Activated naive CD8-positive, alpha-beta T cell treated with anti-CD3 and anti-CD28 coated beads for 36 hours (primary cell): ENCODE measurements at regions not wholly inside any gene's neighbourhood (a gene's known extent, or its start where the extent isn't known, plus 50 kb on each side); places are given as distances from the start of the nearest gene placed in this dataset.

Experiments
- DNase-seq: peaks from one replicate; pipeline ENCODE4 v3.0.0; 2021
- H3K27ac Mint-ChIP-seq: one replicate; pipeline ENCODE4 v1.8.0; 2022; ENCODE audit warnings: mild to moderate bottlenecking, moderate library complexity, mixed read lengths
- H3K27me3 Mint-ChIP-seq: one replicate; pipeline ENCODE4 v1.8.0; 2022; ENCODE audit warnings: mild to moderate bottlenecking, mixed read lengths
- H3K36me3 Mint-ChIP-seq: one replicate; pipeline ENCODE4 v1.8.0; 2021; ENCODE audit warnings: mild to moderate bottlenecking, mixed read lengths
- H3K4me1 Mint-ChIP-seq: one replicate; pipeline ENCODE4 v1.8.0; 2021; ENCODE audit warnings: mixed read lengths
- H3K4me3 Mint-ChIP-seq: one replicate; pipeline ENCODE4 v1.8.0; 2022; ENCODE audit warnings: mild to moderate bottlenecking, moderate library complexity, mixed read lengths
- H3K9me3 Mint-ChIP-seq: one replicate; pipeline ENCODE4 v1.8.0; 2022; ENCODE audit warnings: mixed read lengths

- peaks cover 9% of the 10 kb centered on the region for H3K27me3 Mint-ChIP-seq
- DNase-seq = no peak
- no peak overlapping the region for H3K27ac Mint-ChIP-seq
- H3K9me3 Mint-ChIP-seq = no peaks in the 10 kb centered on the region
- no peaks in the 10 kb centered on the region for H3K4me1 Mint-ChIP-seq
- H3K4me3 Mint-ChIP-seq = no peak overlapping the region
- no peaks in the 10 kb centered on the region for H3K36me3 Mint-ChIP-seq
Measured at GRCh38 chr2:18104595-18105224, 226.2 kb downstream of the KCNS3 start.

- no peak for DNase-seq
- no peak overlapping the region for H3K4me3 Mint-ChIP-seq
- no peak overlapping the region for H3K27ac Mint-ChIP-seq
- no peaks in the 10 kb centered on the region for H3K9me3 Mint-ChIP-seq
- no peaks in the 10 kb centered on the region for H3K36me3 Mint-ChIP-seq
- no peaks in the 10 kb centered on the region for H3K27me3 Mint-ChIP-seq
- no peaks in the 10 kb centered on the region for H3K4me1 Mint-ChIP-seq
Measured at GRCh38 chr2:18096836-18097405, 218.5 kb downstream of the KCNS3 start.

GRCh38 chr2:18094277-18094676, 215.8 kb downstream of the KCNS3 start:
- Mint-ChIP-seq H3K27me3 (no peaks in the 10 kb centered on the region), H3K4me1 (no peaks in the 10 kb centered on the region), H3K9me3 (no peaks in the 10 kb centered on the region), H3K27ac (no peak overlapping the region), H3K36me3 (no peaks in the 10 kb centered on the region), H3K4me3 (no peak overlapping the region)
- no peak for DNase-seq

DNA sequence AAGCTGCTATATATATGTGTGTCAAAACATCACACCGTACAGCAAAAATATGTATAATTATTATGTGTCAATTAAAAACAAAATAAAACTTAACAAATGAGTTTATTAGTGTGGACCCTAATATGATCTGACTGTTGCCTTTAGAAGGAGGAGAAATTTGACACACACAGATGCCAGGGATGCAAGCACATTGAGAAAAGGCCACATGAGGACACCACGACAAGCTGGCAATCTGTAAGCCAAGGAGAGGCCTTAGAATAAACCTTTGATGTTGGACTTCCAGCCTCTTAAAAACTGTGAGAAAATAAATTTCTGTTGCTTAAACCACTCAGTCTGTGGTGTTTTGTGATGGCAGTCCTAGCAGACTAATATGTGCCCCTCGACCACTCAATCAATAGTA, 214.7 kb downstream of the KCNS3 start:
- H3K27me3 Mint-ChIP-seq = peaks cover 8% of the 10 kb centered on the region
- no peak overlapping the region for H3K27ac Mint-ChIP-seq
- no peaks in the 10 kb centered on the region for H3K9me3 Mint-ChIP-seq
- no peaks in the 10 kb centered on the region for H3K4me1 Mint-ChIP-seq
- H3K36me3 Mint-ChIP-seq = no peaks in the 10 kb centered on the region
- H3K4me3 Mint-ChIP-seq = no peak overlapping the region
- no peak for DNase-seq

GRCh38 chr2:18092760-18093159, 214.3 kb downstream of the KCNS3 start:
- no peak for DNase-seq
- no peaks in the 10 kb centered on the region for H3K9me3 Mint-ChIP-seq
- H3K27ac Mint-ChIP-seq = no peak overlapping the region
- H3K4me1 Mint-ChIP-seq = no peaks in the 10 kb centered on the region
- H3K4me3 Mint-ChIP-seq = no peak overlapping the region
- H3K36me3 Mint-ChIP-seq = no peaks in the 10 kb centered on the region
- peaks cover 11% of the 10 kb centered on the region for H3K27me3 Mint-ChIP-seq

GRCh38 chr2:18085593-18085992, 207.1 kb downstream of the KCNS3 start:
- Mint-ChIP-seq H3K36me3 (no peaks in the 10 kb centered on the region), H3K27ac (no peak overlapping the region), H3K4me1 (no peaks in the 10 kb centered on the region), H3K27me3 (peaks cover 14% of the 10 kb centered on the region), H3K9me3 (peaks cover 4% of the 10 kb centered on the region), H3K4me3 (no peak overlapping the region)
- no peak for DNase-seq

DNA sequence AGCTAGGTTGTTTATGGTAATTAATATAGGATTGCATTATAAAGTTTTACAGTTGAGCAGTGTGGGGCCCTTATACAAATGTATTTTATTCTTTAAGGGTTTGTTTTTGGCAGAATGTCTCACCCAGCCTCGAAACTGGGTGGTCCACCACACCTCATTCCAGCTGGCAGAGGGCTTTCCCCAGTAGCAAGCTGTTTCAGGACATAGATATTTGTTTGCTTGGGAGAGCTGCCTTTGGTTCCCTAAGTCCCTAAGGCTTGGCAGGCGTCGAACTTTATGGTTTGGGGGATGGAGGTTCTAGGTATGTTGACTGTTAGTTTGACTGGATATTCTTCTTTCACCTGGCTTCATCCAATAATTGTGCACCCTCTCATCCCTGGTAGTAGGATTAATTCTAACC, 205.9 kb downstream of the KCNS3 start:
- Mint-ChIP-seq H3K27ac (no peak overlapping the region), H3K4me1 (no peaks in the 10 kb centered on the region), H3K27me3 (peaks cover 14% of the 10 kb centered on the region), H3K9me3 (peaks cover 4% of the 10 kb centered on the region), H3K4me3 (no peak overlapping the region), H3K36me3 (no peaks in the 10 kb centered on the region)
- DNase-seq = no peak

DNA sequence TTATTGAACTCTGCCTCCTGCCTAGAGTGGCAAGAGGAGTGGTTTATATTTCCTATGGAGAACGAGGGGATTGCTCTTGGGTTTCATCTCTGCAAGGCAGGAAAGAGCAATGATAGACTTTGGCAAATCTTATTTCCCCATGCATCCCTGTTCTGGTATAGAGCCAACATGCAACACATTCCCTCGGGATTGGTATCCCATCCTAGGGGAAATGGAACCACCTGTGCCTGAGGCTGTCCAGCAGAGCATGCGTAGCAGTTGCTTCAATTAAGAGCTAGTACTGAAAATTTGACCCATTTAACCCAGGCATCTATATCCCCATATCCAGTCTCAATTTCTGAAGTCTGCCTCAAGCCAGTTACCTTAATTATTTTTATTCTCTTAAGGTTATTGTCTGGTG, 205.3 kb downstream of the KCNS3 start:
- no peak for DNase-seq
- H3K36me3 Mint-ChIP-seq = no peaks in the 10 kb centered on the region
- no peak overlapping the region for H3K27ac Mint-ChIP-seq
- H3K27me3 Mint-ChIP-seq = peaks cover 13% of the 10 kb centered on the region
- H3K4me3 Mint-ChIP-seq = no peak overlapping the region
- peaks cover 4% of the 10 kb centered on the region for H3K9me3 Mint-ChIP-seq
- no peaks in the 10 kb centered on the region for H3K4me1 Mint-ChIP-seq

- H3K27ac Mint-ChIP-seq = no peak overlapping the region
- DNase-seq = no peak
- no peaks in the 10 kb centered on the region for H3K27me3 Mint-ChIP-seq
- H3K4me3 Mint-ChIP-seq = no peak overlapping the region
- H3K4me1 Mint-ChIP-seq = peaks cover 7% of the 10 kb centered on the region
- peaks cover 1% of the 10 kb centered on the region for H3K9me3 Mint-ChIP-seq
- no peaks in the 10 kb centered on the region for H3K36me3 Mint-ChIP-seq
Measured at GRCh38 chr2:18078216-18078615, 199.7 kb downstream of the KCNS3 start.

GRCh38 chr2:18077704-18078103, 199.2 kb downstream of the KCNS3 start:
- no peaks in the 10 kb centered on the region for H3K27me3 Mint-ChIP-seq
- no peak overlapping the region for H3K27ac Mint-ChIP-seq
- no peak overlapping the region for H3K4me3 Mint-ChIP-seq
- no peaks in the 10 kb centered on the region for H3K36me3 Mint-ChIP-seq
- peaks cover 7% of the 10 kb centered on the region for H3K4me1 Mint-ChIP-seq
- peaks cover 1% of the 10 kb centered on the region for H3K9me3 Mint-ChIP-seq
- no peak for DNase-seq

DNA sequence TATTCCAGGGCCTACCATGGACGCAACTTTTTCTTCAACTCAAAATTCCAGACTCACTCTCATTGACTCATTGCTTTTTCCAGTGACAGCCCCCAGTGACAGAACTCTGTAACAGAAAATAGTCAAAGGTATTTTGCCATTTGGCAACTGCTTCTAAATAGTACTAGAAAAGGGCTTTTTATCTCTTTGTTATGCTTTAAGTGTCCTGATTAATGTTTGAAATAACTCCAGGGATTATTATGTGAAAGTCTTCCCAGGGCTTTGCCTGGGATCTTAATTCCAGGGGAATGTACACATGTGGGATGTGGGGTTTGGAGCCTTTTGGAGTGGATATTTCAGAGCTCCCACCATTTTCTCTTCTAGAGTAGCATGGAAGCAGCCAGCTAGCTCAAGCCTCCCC, 198.8 kb downstream of the KCNS3 start:
- H3K27ac Mint-ChIP-seq = no peak overlapping the region
- DNase-seq = no peak
- H3K4me3 Mint-ChIP-seq = no peak overlapping the region
- no peaks in the 10 kb centered on the region for H3K27me3 Mint-ChIP-seq
- peaks cover 7% of the 10 kb centered on the region for H3K4me1 Mint-ChIP-seq
- H3K9me3 Mint-ChIP-seq = peaks cover 1% of the 10 kb centered on the region
- H3K36me3 Mint-ChIP-seq = no peaks in the 10 kb centered on the region

DNA sequence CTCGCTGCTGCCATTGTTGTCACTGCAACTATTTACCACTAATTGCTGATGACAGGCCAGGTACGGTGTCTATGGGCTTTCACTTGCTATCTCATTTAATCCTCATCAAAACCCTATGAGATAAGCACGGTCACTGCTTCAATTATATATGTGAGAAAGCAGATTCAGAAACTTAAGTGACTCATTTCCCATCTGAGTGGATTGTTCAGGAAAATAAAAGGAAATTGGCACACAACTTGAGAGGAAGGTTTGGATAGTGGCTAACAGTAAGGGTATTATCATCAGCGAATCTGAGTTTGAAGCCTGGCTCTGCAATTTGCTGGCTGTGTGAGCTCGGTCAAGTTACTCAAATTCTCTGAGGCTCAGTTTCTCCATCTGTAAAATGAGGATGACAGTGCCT, 196.0 kb downstream of the KCNS3 start:
- no peaks in the 10 kb centered on the region for H3K36me3 Mint-ChIP-seq
- peaks cover 5% of the 10 kb centered on the region for H3K27me3 Mint-ChIP-seq
- no peak for DNase-seq
- H3K4me1 Mint-ChIP-seq = peaks cover 7% of the 10 kb centered on the region
- no peak overlapping the region for H3K4me3 Mint-ChIP-seq
- no peaks in the 10 kb centered on the region for H3K9me3 Mint-ChIP-seq
- H3K27ac Mint-ChIP-seq = no peak overlapping the region

- Mint-ChIP-seq H3K9me3 (no peaks in the 10 kb centered on the region), H3K27me3 (peaks cover 5% of the 10 kb centered on the region), H3K36me3 (no peaks in the 10 kb centered on the region), H3K4me3 (no peak overlapping the region), H3K4me1 (peaks cover 7% of the 10 kb centered on the region), H3K27ac (no peak overlapping the region)
- DNase-seq = no peak
Measured at GRCh38 chr2:18073601-18074000, 195.1 kb downstream of the KCNS3 start.

DNA sequence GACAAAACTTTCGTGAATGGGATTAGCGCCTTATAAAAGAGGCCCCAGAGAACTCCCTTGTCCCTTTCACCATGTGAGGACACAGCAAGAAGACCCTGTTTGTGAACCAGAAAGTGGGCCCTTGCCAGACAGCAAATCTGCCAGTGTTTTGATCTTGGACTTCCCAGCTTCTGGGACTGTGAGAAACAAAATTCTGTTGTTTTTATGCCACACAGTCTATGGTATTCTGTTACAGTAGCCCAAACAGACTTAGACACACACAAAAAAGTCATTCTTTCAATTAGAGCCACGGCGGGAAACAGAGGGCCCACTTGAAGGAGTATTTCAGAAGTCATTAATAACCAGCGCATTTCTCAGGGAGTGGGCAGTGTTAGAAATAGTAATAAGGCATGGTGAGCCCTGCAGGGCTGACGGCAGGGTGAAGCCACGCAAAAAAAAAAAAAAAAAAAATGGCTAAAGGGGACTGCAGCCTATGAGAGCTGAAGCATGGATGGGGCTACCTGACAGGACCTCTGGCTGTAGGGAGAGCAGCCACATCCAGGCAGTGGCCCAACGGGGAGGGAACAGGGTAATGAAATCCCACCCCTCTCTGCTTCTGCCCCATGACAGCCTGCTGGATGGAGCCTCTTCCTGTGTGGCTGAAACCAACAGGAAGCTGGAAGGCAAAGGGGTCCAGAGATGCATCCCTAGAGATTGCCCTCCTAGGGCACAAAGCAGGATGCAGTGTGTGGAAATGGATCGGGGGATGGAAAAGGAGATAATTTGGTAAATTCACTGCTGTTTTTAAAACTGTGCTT, 189.3 kb downstream of the KCNS3 start:
- DNase-seq = no peak
- Mint-ChIP-seq H3K9me3 (no peaks in the 10 kb centered on the region), H3K36me3 (no peaks in the 10 kb centered on the region), H3K27ac (no peak overlapping the region), H3K4me3 (no peak overlapping the region), H3K4me1 (no peaks in the 10 kb centered on the region), H3K27me3 (peaks cover 12% of the 10 kb centered on the region)

DNA sequence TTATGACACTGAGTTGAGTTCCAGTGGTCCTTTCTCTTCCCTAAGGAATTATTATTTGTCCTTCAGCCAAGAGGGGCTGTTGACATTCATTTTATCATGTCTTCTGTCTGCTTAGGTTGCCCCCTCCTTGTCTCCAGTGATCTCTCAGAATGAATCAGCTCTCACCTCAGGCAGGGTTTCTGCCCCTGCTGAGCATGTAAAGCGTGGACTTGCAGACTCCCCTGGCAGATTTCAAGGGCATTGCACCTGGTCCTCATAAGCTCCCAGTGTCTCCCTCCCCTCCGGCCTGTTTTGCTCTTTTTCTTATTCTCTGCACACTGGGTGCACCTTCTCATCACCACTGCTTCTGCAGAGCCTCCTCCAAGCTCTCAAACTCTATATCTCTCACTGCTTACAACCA, 188.4 kb downstream of the KCNS3 start:
- peaks cover 12% of the 10 kb centered on the region for H3K27me3 Mint-ChIP-seq
- H3K36me3 Mint-ChIP-seq = no peaks in the 10 kb centered on the region
- H3K27ac Mint-ChIP-seq = no peak overlapping the region
- no peaks in the 10 kb centered on the region for H3K4me1 Mint-ChIP-seq
- H3K9me3 Mint-ChIP-seq = no peaks in the 10 kb centered on the region
- H3K4me3 Mint-ChIP-seq = no peak overlapping the region
- no peak for DNase-seq

- peaks cover 12% of the 10 kb centered on the region for H3K27me3 Mint-ChIP-seq
- no peaks in the 10 kb centered on the region for H3K36me3 Mint-ChIP-seq
- H3K4me1 Mint-ChIP-seq = no peaks in the 10 kb centered on the region
- DNase-seq = no peak
- no peak overlapping the region for H3K27ac Mint-ChIP-seq
- H3K4me3 Mint-ChIP-seq = no peak overlapping the region
- H3K9me3 Mint-ChIP-seq = no peaks in the 10 kb centered on the region
Measured at GRCh38 chr2:18066066-18066465, 187.6 kb downstream of the KCNS3 start.
